Right ventricle myocardium inferior (tissue), 1 donor: ENCODE measurements at regions not wholly inside any gene's neighbourhood (a gene's known extent, or its start where the extent isn't known, plus 50 kb on each side); places are given as distances from the start of the nearest gene placed in this dataset.
"Not testable (repeated sequence)": the region's sequence is repeated elsewhere in the genome, so short reads cannot be mapped to it uniquely, and the experiment has no call there.

ENCODE experiments used
- ATAC-seq: fragments of 200-7000 bp; cut with Tn5 transposase; one replicate; pipeline ENCODE4 v1.9.1; 2020; ENCODE audit warnings: mild to moderate bottlenecking, moderate library complexity
- DNase-seq: peaks from one replicate; pipeline ENCODE4 v3.0.0; 2021; ENCODE audit errors: missing footprints
- intact Hi-C: fragments of 100-400 bp; cut with DNase I; formaldehyde crosslinking; loops from one replicate; pipeline ENCODE4 v1.11.0; 2022
- donor health status: DM: no; HTN: yes; CAD: no; lungs with severe emphysema.

GRCh38 chr7:138349841-138350700, 110.0 kb upstream of the TRIM24 start:
- ATAC-seq (no peak), DNase-seq (no peak)
- intact Hi-C loops = no loop called here

GRCh38 chr7:138350701-138351357, 109.2 kb upstream of the TRIM24 start:
- intact Hi-C loops = no loop called here
- ATAC-seq (no peak), DNase-seq (no peak)

DNA sequence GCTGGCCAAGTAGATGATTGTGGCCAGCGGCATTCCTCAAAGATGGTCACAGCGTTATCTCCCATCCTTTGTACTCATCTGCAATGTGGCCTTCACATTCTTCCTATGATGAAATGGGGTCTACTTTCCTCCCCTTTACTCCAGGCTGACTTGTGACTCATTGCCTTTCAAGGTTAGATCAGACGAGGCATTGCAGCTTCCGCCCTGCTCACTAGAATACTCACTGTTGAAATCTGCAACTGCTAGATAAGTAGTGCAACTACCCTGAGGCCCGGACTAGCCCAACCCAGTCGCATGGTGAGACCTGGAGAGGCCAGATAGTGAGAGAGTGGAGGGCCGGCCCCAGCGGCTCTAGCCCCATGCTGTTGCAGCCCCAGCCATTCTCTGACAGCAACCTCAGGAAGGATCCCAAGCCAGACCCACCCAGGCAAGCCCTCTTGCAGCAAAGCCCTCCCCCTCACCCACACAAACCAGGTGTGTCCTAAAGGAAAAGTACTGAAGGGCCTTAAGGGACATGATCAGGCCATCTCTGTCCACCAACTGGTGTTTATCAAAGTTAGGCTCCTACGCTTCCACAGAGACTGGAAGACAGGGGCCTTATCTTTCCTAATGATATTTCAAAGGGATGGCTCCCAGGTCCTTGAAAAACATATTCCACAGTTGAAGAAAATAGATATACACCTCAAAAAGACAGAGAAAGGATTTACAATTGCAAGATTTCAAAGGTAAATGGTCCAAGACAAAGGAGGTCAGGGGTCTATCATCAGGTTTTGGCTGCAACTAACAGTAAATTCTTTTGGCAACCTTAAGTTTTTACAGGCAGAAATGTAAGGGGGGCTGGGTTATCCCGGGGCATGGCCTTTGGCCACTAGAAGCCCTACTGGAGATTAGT, 107.2 kb upstream of the TRIM24 start:
- ATAC-seq = no peak
- intact Hi-C loops = no loop called here

GRCh38 chr7:138354066-138354465, 106.0 kb upstream of the TRIM24 start:
- ATAC-seq (no peak), DNase-seq (no peak)
- intact Hi-C loops = no loop called here

More for the DNA sequence above, 107.2 kb upstream of the TRIM24 start:
- no peak for DNase-seq

DNA sequence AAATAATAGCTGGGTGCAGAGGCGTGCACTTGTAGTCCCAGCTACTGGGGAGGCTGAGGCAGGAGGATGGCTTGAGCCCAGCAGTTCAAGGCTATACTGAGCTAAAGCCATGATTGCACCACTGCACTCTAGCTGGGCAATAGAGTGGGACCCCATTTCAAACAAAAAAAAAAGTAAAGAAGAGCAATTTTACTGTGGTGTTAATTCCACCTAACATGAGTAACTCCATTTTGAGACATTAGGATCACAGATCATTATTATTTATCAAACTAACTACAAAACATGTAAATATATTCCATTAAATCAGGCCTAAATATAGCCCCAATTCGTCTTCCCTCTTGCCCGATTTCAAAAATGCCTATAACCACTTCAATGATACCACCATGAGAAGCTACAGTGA, 104.8 kb upstream of the TRIM24 start:
- DNase-seq (no peak), ATAC-seq (no peak)
- intact Hi-C loops = no loop called here

- ATAC-seq (no peak), DNase-seq (no peak)
- intact Hi-C loops = no loop called here
Measured at GRCh38 chr7:138358850-138359341, 101.2 kb upstream of the TRIM24 start.

GRCh38 chr7:138359870-138360559, 100.0 kb upstream of the TRIM24 start:
- intact Hi-C loops = no loop called here
- ATAC-seq = no peak

DNA sequence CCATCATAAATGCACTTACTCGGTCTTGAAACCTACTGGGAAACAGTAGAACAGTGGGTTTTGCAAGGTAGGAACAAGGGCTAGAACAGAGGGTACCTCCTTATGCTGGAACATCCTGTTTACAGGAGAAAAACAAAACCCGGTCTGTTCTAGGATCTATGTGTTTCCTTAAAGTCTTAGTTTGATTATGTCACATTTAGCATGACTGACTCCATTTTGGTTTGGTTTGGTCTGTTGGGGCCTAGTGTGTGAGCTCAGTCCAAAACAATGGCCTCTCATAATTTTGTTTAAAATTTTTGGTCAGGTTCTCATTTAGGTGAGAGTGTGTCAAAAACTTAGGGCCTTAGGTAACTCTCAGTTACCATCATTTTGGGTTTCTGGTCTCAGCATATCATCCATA, 96.3 kb upstream of the TRIM24 start:
- intact Hi-C loops = no loop called here
- ATAC-seq = no peak
- no peak for DNase-seq

More at GRCh38 chr7:138359870-138360559, 100.0 kb upstream of the TRIM24 start:
- DNase-seq = no peak

- DNase-seq, ATAC-seq, intact Hi-C loops: not testable (repeated sequence)
Measured at GRCh38 chr7:138366137-138366536, 93.9 kb upstream of the TRIM24 start.

GRCh38 chr7:138366676-138367075, 93.4 kb upstream of the TRIM24 start:
- DNase-seq, ATAC-seq, intact Hi-C loops: not testable (repeated sequence)

DNA sequence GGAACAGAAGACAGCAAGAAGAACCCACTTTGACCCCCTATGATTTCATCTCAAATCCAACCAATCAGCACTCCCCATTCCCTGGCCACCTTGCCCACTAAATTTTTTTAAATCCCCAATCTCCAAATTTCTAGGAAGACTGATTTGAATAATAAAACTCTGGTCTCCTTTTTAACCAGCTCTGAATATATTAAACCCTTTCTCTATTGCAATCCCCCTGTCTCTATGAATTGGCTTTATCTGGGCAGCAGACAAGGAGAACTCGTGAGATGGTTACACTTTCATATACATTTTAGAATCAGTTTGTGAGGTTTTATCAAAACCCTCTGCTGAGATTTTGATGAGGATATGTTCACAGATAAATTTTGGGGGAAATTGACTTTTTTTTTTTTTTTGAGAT, 90.3 kb upstream of the TRIM24 start:
- ATAC-seq (no peak), DNase-seq (no peak)
- intact Hi-C loops = no loop called here

DNA sequence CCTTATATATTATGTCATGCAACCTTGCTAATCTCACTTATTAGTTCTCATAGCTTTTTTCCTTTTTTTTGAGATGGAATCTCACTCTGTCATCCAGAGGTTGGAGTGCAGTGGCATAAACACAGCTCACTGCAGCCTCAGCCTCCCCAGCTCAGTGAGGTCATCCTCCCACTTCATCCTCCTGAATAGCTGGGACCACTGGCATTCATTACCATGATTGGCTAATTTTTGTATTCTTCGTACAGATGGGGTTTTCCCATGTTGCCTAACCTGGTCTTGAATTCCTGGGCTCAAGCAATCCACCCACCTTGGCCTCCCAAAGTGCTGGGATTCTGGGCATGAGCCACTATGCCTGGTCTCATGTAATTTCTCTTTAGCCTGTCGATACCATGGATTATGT, 89.1 kb upstream of the TRIM24 start:
- intact Hi-C loops = no loop called here
- DNase-seq = no peak
- no peak for ATAC-seq

GRCh38 chr7:138374119-138374693, 85.9 kb upstream of the TRIM24 start:
- intact Hi-C loops = no loop called here
- no peak for ATAC-seq

DNA sequence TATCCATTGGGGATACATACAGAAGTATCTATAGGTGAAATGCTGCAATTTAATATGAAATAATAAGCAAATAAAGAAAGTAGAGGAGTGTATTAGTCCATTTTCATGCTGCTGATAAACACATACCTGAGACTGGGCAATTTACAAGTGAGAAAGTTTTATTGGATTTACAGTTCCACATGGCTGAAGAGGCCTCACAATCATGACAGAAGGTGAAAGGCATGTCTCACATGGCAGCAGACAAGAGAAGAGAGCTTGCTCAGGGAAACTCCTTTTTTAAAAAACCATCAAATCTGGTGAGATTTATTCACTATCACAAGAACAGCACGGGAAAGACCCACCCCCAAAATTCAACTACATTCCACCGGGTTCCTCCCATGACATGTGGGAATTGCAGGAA, 82.8 kb upstream of the TRIM24 start:
- ATAC-seq = no peak
- intact Hi-C loops = no loop called here
- DNase-seq = no peak

More at GRCh38 chr7:138374119-138374693, 85.9 kb upstream of the TRIM24 start:
- DNase-seq = no peak

- ATAC-seq = no peak
- DNase-seq = no peak
- intact Hi-C loops = no loop called here
Measured at GRCh38 chr7:138378741-138379559, 81.1 kb upstream of the TRIM24 start.

- ATAC-seq = no peak
Measured at GRCh38 chr7:138382862-138383565, 77.0 kb upstream of the TRIM24 start.

DNA sequence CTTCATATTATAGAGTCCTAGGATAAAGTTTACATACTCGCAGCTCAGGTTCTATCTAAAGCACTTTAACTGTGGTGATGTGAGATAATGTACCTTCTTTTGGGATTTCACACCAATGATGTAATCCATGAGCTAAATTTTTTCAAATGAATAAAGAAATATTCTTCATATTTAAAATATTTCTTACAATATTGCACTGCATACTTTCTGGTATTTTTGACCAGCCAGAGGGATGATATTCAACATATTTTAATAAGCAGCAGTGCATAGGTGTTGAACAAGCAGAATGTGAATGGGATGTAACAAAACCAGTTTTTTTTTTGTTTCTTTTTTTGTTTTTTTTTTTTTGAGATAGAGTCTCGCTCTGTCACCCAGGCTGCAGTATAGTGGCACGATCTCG, 73.2 kb upstream of the TRIM24 start:
- ATAC-seq (no peak), DNase-seq (no peak)
- intact Hi-C loops = no loop called here

More at GRCh38 chr7:138382862-138383565, 77.0 kb upstream of the TRIM24 start:
- intact Hi-C loops = no loop called here
- no peak for DNase-seq
